Ovary (tissue), 7 donors: ENCODE measurements at regions not wholly inside any gene's neighbourhood (a gene's known extent, or its start where the extent isn't known, plus 50 kb on each side); places are given as distances from the start of the nearest gene placed in this dataset.

Source experiments
- DNase-seq, 5 donors: peaks; one replicate each; pipeline ENCODE4 v3.0.0-alpha.2; 2019 to 2020
- H3K27ac ChIP-seq, 2 donors: fragments of 200-600 bp; one replicate each; pipeline versions ENCODE4 v1.5.1 to v1.8.0; 2019 to 2022
- H3K27me3 ChIP-seq: fragments of 200-600 bp; one replicate; pipeline ENCODE4 v1.8.0; 2022
- H3K36me3 ChIP-seq: fragments of 200-600 bp; sonication (generic); one replicate; pipeline ENCODE4 v1.5.1; 2019
- H3K4me1 ChIP-seq: one replicate; pipeline ENCODE4 v1.8.1; 2013; ENCODE audit warnings: mild to moderate bottlenecking, moderate library complexity; ENCODE audit not compliant: insufficient read depth
- H3K4me3 ChIP-seq: fragments of 200-600 bp; sonication (generic); one replicate; pipeline ENCODE4 v1.5.1; 2017
- H3K9me3 ChIP-seq, 2 donors: fragments of 200-600 bp in 1 of 2; sonication (generic) in 1 of 2; one replicate each; pipeline versions ENCODE4 v1.5.1 to v1.8.1; 2013 to 2019; ENCODE audit warnings: mild to moderate bottlenecking in 1 of 2, moderate library complexity in 1 of 2
- EP300 ChIP-seq: sonication (generic); formaldehyde crosslinking; IDR thresholded peaks from one replicate; pipeline ENCODE4 v1.6.1; 2017; ENCODE audit warnings: antibody characterized with exemption
- POLR2A ChIP-seq: fragments of 450-650 bp; IDR thresholded peaks from one replicate; pipeline ENCODE4 v1.6.1; 2017; ENCODE audit warnings: antibody characterized with exemption, mild to moderate bottlenecking, moderate library complexity
- WGBS, 3 donors: extraction: QIAGEN DNeasy Blood & Tissue Kit in 1 of 3; methylation state at CpG; one replicate each; pipeline versions ENCODE4 v1.1.5 to v1.1.7; 2013 to 2017; 5-methylcytosine and 5-hydroxymethylcytosine counted together
- intact Hi-C, 4 donors: fragments of 100-400 bp; cut with DNase I; formaldehyde crosslinking; loops; one replicate each; pipeline versions ENCODE4 v1.11.0 to v1.15.1; 2022 to 2023
- TF ChIP-seq, protein P1 (sequence below), 3 donors: fragments of 450-650 bp in 2 of 3; fragments of 200-600 bp in 1 of 3; IDR thresholded peaks; one replicate each; pipeline versions ENCODE4 v1.5.1 to v1.8.0; 2016 to 2022; ENCODE audit warnings: antibody characterized with exemption in 3 of 3, mild to moderate bottlenecking in 1 of 3
- donor health status: DM: no; HTN: no; CAD: no; lungs with moderate emphysema.
- donor health status: DM: no; HTN: no; CAD: no.
- donor health status: Bipolar disorder and iron deficiency.
- donor health status: DM: no; HTN: no; CAD: no.
- donor health status: DM: yes; HTN: yes; CAD: no.

DNA sequence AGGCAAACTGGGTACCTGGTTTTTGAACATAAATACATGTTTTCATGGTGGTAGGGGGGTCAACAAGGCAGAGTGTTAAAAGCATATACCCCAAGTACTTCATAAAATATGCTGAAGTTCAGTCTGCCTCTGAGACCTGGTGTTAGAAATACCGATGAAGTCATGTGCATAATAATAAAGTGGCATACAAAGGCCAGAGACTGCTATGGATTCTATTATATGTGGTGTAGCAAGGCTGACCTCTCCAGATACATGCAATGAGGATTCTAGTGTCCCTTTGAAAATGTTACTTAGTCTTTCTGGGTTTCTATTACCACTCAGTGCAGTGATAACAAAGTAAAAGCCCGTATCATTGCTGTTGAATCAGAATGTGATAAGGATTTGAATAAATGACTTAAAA is 487.5 kb upstream of the ZNF608 start:
- Histone ChIP-seq H3K4me3 (no peak overlapping the region), H3K36me3 (no peaks in the 10 kb centered on the region), H3K27ac (no peak overlapping the region), H3K4me1 (no peaks in the 10 kb centered on the region), H3K27me3 (no peaks in the 10 kb centered on the region), H3K9me3 (no peaks in the 10 kb centered on the region)
- intact Hi-C loops: no loop called here
- no peak for DNase-seq
- TF ChIP-seq, protein P1, sequence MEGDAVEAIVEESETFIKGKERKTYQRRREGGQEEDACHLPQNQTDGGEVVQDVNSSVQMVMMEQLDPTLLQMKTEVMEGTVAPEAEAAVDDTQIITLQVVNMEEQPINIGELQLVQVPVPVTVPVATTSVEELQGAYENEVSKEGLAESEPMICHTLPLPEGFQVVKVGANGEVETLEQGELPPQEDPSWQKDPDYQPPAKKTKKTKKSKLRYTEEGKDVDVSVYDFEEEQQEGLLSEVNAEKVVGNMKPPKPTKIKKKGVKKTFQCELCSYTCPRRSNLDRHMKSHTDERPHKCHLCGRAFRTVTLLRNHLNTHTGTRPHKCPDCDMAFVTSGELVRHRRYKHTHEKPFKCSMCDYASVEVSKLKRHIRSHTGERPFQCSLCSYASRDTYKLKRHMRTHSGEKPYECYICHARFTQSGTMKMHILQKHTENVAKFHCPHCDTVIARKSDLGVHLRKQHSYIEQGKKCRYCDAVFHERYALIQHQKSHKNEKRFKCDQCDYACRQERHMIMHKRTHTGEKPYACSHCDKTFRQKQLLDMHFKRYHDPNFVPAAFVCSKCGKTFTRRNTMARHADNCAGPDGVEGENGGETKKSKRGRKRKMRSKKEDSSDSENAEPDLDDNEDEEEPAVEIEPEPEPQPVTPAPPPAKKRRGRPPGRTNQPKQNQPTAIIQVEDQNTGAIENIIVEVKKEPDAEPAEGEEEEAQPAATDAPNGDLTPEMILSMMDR (IDR thresholded peaks at IDR 0.05): no peak
- TF ChIP-seq POLR2A: no peak
- no peak for TF ChIP-seq EP300
- 90 to 99% (median 94%) methylated on average over 2 of the region's 2 CpGs for WGBS, 3 donors

DNA sequence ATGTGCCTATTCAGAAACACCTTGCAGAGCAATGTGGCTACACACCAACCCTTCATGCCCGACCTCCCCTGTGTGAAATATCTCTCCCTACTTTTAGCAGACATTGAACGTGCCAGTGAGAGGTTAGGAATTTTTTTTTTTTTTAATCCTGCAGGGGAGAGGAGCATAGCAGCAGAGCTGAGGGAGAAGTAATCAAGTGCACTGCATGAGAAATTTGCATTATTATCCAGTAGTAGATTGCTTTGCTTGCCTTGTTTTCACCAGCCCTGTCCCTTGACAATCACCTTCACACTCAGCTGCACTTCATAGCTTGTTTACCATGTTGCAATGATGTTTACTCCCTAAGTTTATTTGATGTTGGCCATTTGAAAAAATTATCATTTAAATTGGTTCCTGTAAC is 489.6 kb upstream of the ZNF608 start:
- intact Hi-C loops: no loop called here
- 69 to 80% (median 70%) methylated on average over 2 of the region's 2 CpGs for WGBS, 3 donors

DNA sequence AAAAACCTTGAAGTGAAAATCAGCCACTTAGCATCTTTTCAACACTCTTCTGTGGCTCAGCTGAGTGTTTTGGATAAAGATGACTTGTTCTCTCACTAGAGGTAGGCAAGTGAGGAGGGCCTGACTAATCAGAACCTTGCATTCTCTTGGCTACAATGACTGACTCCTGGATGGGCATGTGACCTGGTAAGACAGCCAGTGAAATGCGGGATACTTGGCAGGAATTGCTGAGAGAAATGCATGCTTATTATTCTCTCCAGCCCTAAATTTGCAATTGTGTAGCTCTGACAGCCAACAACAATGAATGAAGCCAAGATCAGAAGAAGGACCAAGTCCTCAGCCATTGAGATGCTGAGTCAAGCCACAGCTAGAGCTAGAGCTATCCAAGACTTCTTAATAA is 490.5 kb upstream of the ZNF608 start:
- DNase-seq: no peak
- Histone ChIP-seq H3K9me3 (no peaks in the 10 kb centered on the region), H3K4me3 (no peak overlapping the region), H3K4me1 (no peaks in the 10 kb centered on the region), H3K36me3 (no peaks in the 10 kb centered on the region), H3K27me3 (no peaks in the 10 kb centered on the region), H3K27ac (no peak overlapping the region)
- WGBS, 3 donors: 52 to 84% (median 83%) methylated on average over 1 of the region's 1 CpG
- intact Hi-C loops: no loop called here
- TF ChIP-seq POLR2A: no peak
- TF ChIP-seq EP300: no peak
- TF ChIP-seq, protein P1 (IDR thresholded peaks at IDR 0.05): no peak

More for the DNA sequence above, 489.6 kb upstream of the ZNF608 start:
- H3K4me1 ChIP-seq: no peaks in the 10 kb centered on the region
- no peaks in the 10 kb centered on the region for H3K36me3 ChIP-seq
- TF ChIP-seq POLR2A: no peak
- TF ChIP-seq, protein P1 (IDR thresholded peaks at IDR 0.05): no peak
- no peak for TF ChIP-seq EP300
- no peaks in the 10 kb centered on the region for H3K27me3 ChIP-seq
- no peak for DNase-seq
- no peaks in the 10 kb centered on the region for H3K9me3 ChIP-seq
- no peak overlapping the region for H3K27ac ChIP-seq
- H3K4me3 ChIP-seq: no peak overlapping the region

GRCh38 chr5:125244531-125244930 is 498.1 kb upstream of the ZNF608 start:
- Histone ChIP-seq H3K4me1 (no peaks in the 10 kb centered on the region), H3K9me3 (no peaks in the 10 kb centered on the region), H3K27me3 (no peaks in the 10 kb centered on the region), H3K4me3 (no peak overlapping the region), H3K27ac (no peak overlapping the region), H3K36me3 (no peaks in the 10 kb centered on the region)
- TF ChIP-seq POLR2A (no peak), EP300 (no peak)
- TF ChIP-seq, protein P1 (IDR thresholded peaks at IDR 0.05): no peak
- WGBS, 3 donors: 7 to 40% (median 13%) methylated on average over 2 of the region's 2 CpGs
- no peak for DNase-seq
- intact Hi-C loops: no loop called here

GRCh38 chr5:125245216-125245615 is 498.8 kb upstream of the ZNF608 start:
- H3K4me1 ChIP-seq: no peaks in the 10 kb centered on the region
- H3K9me3 ChIP-seq: no peaks in the 10 kb centered on the region
- H3K36me3 ChIP-seq: no peaks in the 10 kb centered on the region
- TF ChIP-seq EP300 (no peak), POLR2A (no peak)
- TF ChIP-seq, protein P1 (IDR thresholded peaks at IDR 0.05): no peak
- WGBS, 3 donors: 86 to 89% (median 88%) methylated on average over 4 of the region's 4 CpGs
- H3K4me3 ChIP-seq: no peak overlapping the region
- no peaks in the 10 kb centered on the region for H3K27me3 ChIP-seq
- DNase-seq: no peak
- H3K27ac ChIP-seq: no peak overlapping the region
- intact Hi-C loops: no loop called here
